ENCODE measurements at regions not wholly inside any gene's neighbourhood (a gene's known extent, or its start where the extent isn't known, plus 50 kb on each side); places are given as distances from the start of the nearest gene placed in this dataset.

- no peaks in the 10 kb centered on the region for H3K79me2 ChIP-seq (ENCODE audit: control insufficient read depth, insufficient read depth, low read length)
- no peak overlapping the region for H3K4me2 ChIP-seq (ENCODE audit: extremely low read depth, insufficient read depth, low read length)
- no peaks in the 10 kb centered on the region for H4K20me1 ChIP-seq (ENCODE audit: control insufficient read depth, extremely low read depth, insufficient read depth, low read length)
- no peaks in the 10 kb centered on the region for H3K9me3 ChIP-seq (ENCODE audit: control insufficient read depth, insufficient read depth, low read depth, low read length)
- H3K27ac ChIP-seq (ENCODE audit: insufficient read depth, low read length) = no peak overlapping the region
- H3K9ac ChIP-seq (ENCODE audit: insufficient read depth, low read length) = no peak overlapping the region
- H3K36me3 ChIP-seq (ENCODE audit: control insufficient read depth, insufficient read depth, low read length) = no peaks in the 10 kb centered on the region
- TF ChIP-seq CTCF (conservative IDR thresholded peaks at IDR 0.05 in 1 of 2, IDR thresholded peaks at IDR 0.05 in 1 of 2; ENCODE audit: low read depth in 1 of 2, low read length in 2 of 2) (no peak), EZH2 (IDR thresholded peaks at IDR 0.05; ENCODE audit: low read length, missing control alignments) (no peak)
- no peak for DNase-seq (ENCODE audit: low read depth in 2 of 2)
- H2AFZ ChIP-seq (ENCODE audit: low read length) = no peak overlapping the region
- H3K27me3 ChIP-seq (ENCODE audit: control insufficient read depth, insufficient read depth, low read length) = no peaks in the 10 kb centered on the region
- H3K4me1 ChIP-seq (ENCODE audit: control insufficient read depth, extremely low read depth, insufficient read depth, low read length) = no peaks in the 10 kb centered on the region
- no peak overlapping the region for H3K4me3 ChIP-seq (replicated peaks in 1 of 4; ENCODE audit: control extremely low read depth in 1 of 4, insufficient read depth in 1 of 4, low read depth in 3 of 4, low read length in 4 of 4)
These were observed 246.9 kb upstream of the LUZP2 start for GRCh38 chr11:24249921-24250320.

- H3K27ac ChIP-seq (ENCODE audit: insufficient read depth, low read length) = no peak overlapping the region
- no peak overlapping the region for H3K4me2 ChIP-seq (ENCODE audit: extremely low read depth, insufficient read depth, low read length)
- no peaks in the 10 kb centered on the region for H3K9me3 ChIP-seq (ENCODE audit: control insufficient read depth, insufficient read depth, low read depth, low read length)
- DNase-seq (ENCODE audit: low read depth in 2 of 2) = no peak
- no peak for TF ChIP-seq CTCF (conservative IDR thresholded peaks at IDR 0.05 in 1 of 2, IDR thresholded peaks at IDR 0.05 in 1 of 2; ENCODE audit: low read depth in 1 of 2, low read length in 2 of 2)
- TF ChIP-seq EZH2 (IDR thresholded peaks at IDR 0.05; ENCODE audit: low read length, missing control alignments) = no peak
- no peak overlapping the region for H3K4me3 ChIP-seq (replicated peaks in 1 of 4; ENCODE audit: control extremely low read depth in 1 of 4, insufficient read depth in 1 of 4, low read depth in 3 of 4, low read length in 4 of 4)
- H3K27me3 ChIP-seq (ENCODE audit: control insufficient read depth, insufficient read depth, low read length) = no peaks in the 10 kb centered on the region
- no peaks in the 10 kb centered on the region for H4K20me1 ChIP-seq (ENCODE audit: control insufficient read depth, extremely low read depth, insufficient read depth, low read length)
- H3K4me1 ChIP-seq (ENCODE audit: control insufficient read depth, extremely low read depth, insufficient read depth, low read length) = no peaks in the 10 kb centered on the region
- no peak overlapping the region for H3K9ac ChIP-seq (ENCODE audit: insufficient read depth, low read length)
- no peaks in the 10 kb centered on the region for H3K79me2 ChIP-seq (ENCODE audit: control insufficient read depth, insufficient read depth, low read length)
- no peak overlapping the region for H2AFZ ChIP-seq (ENCODE audit: low read length)
- H3K36me3 ChIP-seq (ENCODE audit: control insufficient read depth, insufficient read depth, low read length) = no peaks in the 10 kb centered on the region
These were observed 243.6 kb upstream of the LUZP2 start for GRCh38 chr11:24253237-24253760.

- H3K4me1 ChIP-seq (ENCODE audit: control insufficient read depth, extremely low read depth, insufficient read depth, low read length) = no peaks in the 10 kb centered on the region
- no peak for TF ChIP-seq EZH2 (IDR thresholded peaks at IDR 0.05; ENCODE audit: low read length, missing control alignments)
- TF ChIP-seq CTCF (conservative IDR thresholded peaks at IDR 0.05 in 1 of 2, IDR thresholded peaks at IDR 0.05 in 1 of 2; ENCODE audit: low read depth in 1 of 2, low read length in 2 of 2) = no peak
- H3K27ac ChIP-seq (ENCODE audit: insufficient read depth, low read length) = no peak overlapping the region
- no peaks in the 10 kb centered on the region for H3K9me3 ChIP-seq (ENCODE audit: control insufficient read depth, insufficient read depth, low read depth, low read length)
- DNase-seq (ENCODE audit: low read depth in 2 of 2) = no peak
- H3K27me3 ChIP-seq (ENCODE audit: control insufficient read depth, insufficient read depth, low read length) = no peaks in the 10 kb centered on the region
- no peaks in the 10 kb centered on the region for H3K79me2 ChIP-seq (ENCODE audit: control insufficient read depth, insufficient read depth, low read length)
- no peak overlapping the region for H2AFZ ChIP-seq (ENCODE audit: low read length)
- no peak overlapping the region for H3K4me3 ChIP-seq (replicated peaks in 1 of 4; ENCODE audit: control extremely low read depth in 1 of 4, insufficient read depth in 1 of 4, low read depth in 3 of 4, low read length in 4 of 4)
- H3K4me2 ChIP-seq (ENCODE audit: extremely low read depth, insufficient read depth, low read length) = no peak overlapping the region
- H3K36me3 ChIP-seq (ENCODE audit: control insufficient read depth, insufficient read depth, low read length) = no peaks in the 10 kb centered on the region
- no peak overlapping the region for H3K9ac ChIP-seq (ENCODE audit: insufficient read depth, low read length)
- no peaks in the 10 kb centered on the region for H4K20me1 ChIP-seq (ENCODE audit: control insufficient read depth, extremely low read depth, insufficient read depth, low read length)
These were observed 232.0 kb upstream of the LUZP2 start for GRCh38 chr11:24264868-24265267.
